Panc1 (cell line): ENCODE measurements at regions not wholly inside any gene's neighbourhood (a gene's known extent, or its start where the extent isn't known, plus 50 kb on each side); places are given as distances from the start of the nearest gene placed in this dataset.

Experiments
- ATAC-seq: fragments of 200-7000 bp; cut with Tn5 transposase; 2 replicates; pipeline ENCODE4 v1.9.1; 2020; ENCODE audit warnings: mild to moderate bottlenecking, moderate library complexity
- BruUV-seq: library from RNA; stranded (reverse); fragments of 400-500 nt; replicated peaks from 2 replicates; lab custom pipeline; 2021; lab: Mats Ljungman, UMichigan
- CTCF ChIA-PET: fragments of 300-600 bp; sonication (Branson Sonifier 250); formaldehyde crosslinking; loops from one replicate; lab custom pipeline; 2022; ENCODE audit warnings: antibody characterized with exemption; lab: Charles Lee
- POLR2A ChIA-PET: fragments of 300-600 bp; sonication (Branson Sonifier 250); formaldehyde crosslinking; loops from one replicate; lab custom pipeline; 2022; ENCODE audit warnings: antibody characterized with exemption; lab: Charles Lee
- DNase-seq: peaks from one replicate; pipeline ENCODE4 v3.0.0-alpha.2; 2010; ENCODE audit warnings: low read depth, low spot score
- H3K27ac ChIP-seq: 2 replicates; pipeline ENCODE4 v1.5.1; 2011; ENCODE audit warnings: mild to moderate bottlenecking, low read length, inconsistent platforms
- H3K27me3 ChIP-seq: fragments of 200-500 bp; sonication (Bioruptor generic); 2 replicates; pipeline ENCODE4 v1.6.0; 2014; ENCODE audit warnings: low read length, inconsistent platforms; ENCODE audit not compliant: control insufficient read depth, insufficient read depth
- H3K36me3 ChIP-seq: fragments of 200-500 bp; sonication (Bioruptor generic); 2 replicates; pipeline ENCODE4 v1.5.1; 2014; ENCODE audit warnings: inconsistent platforms, mild to moderate bottlenecking, low read length, moderate library complexity; ENCODE audit not compliant: control insufficient read depth, insufficient read depth
- H3K4me1 ChIP-seq: 2 replicates; pipeline ENCODE4 v1.5.1; 2011; ENCODE audit warnings: inconsistent platforms, mild to moderate bottlenecking, low read length, moderate library complexity; ENCODE audit not compliant: control insufficient read depth, insufficient read depth
- H3K4me3 ChIP-seq, 2 experiments: 2 replicates each; pipeline ENCODE4 v1.5.1; 2011 to 2012; ENCODE audit warnings: low read depth in 2 of 2, low read length in 2 of 2, mild to moderate bottlenecking in 2 of 2, inconsistent platforms in 1 of 2, moderate library complexity in 1 of 2
- H3K9me3 ChIP-seq: fragments of 200-500 bp; sonication (Bioruptor generic); 2 replicates; pipeline ENCODE4 v1.5.1; 2014; ENCODE audit warnings: low read depth, mild to moderate bottlenecking, inconsistent platforms, low read length, moderate library complexity; ENCODE audit not compliant: control insufficient read depth, insufficient read depth
- POLR2AphosphoS5 ChIP-seq: IDR thresholded peaks from 2 replicates; pipeline ENCODE4 v1.6.1; 2012; ENCODE audit warnings: mild to moderate bottlenecking, low read depth, low read length, moderate library complexity
- SIN3A ChIP-seq: IDR thresholded peaks from 2 replicates; pipeline ENCODE4 v1.6.1; 2012; ENCODE audit warnings: low read depth, mild to moderate bottlenecking, low read length, moderate library complexity, borderline replicate concordance; ENCODE audit not compliant: insufficient read depth
- TCF7L2 ChIP-seq: IDR thresholded peaks from 2 replicates; pipeline ENCODE4 v1.6.1; 2011; ENCODE audit warnings: mild to moderate bottlenecking, low read depth, low read length, inconsistent platforms
- in situ Hi-C: cut with HindIII; loops from 2 replicates; pipeline ENCODE4 v1.10.0; 2016; ENCODE audit warnings: low sequenced_read_pairs, low pct_unique_long_range_greater_than_20kb
- intact Hi-C: fragments of 100-400 bp; cut with micrococcal nuclease; formaldehyde crosslinking; loops from one replicate; pipeline ENCODE4 v1.10.0; 2022; ENCODE audit not compliant: unreplicated experiment
- TF ChIP-seq, protein P1 (sequence below), 2 experiments: IDR thresholded peaks; 2 replicates each; pipeline ENCODE4 v1.6.1; 2011 to 2012; ENCODE audit warnings: low read depth in 2 of 2, control low read depth in 1 of 2, low read length in 1 of 2, mild to moderate bottlenecking in 1 of 2, moderate library complexity in 1 of 2; ENCODE audit not compliant: insufficient read depth in 1 of 2
- TF ChIP-seq, protein P2 (sequence below): fragments of 450-650 bp; IDR thresholded peaks from 2 replicates; pipeline ENCODE4 v1.5.1; 2017; ENCODE audit warnings: mild to moderate bottlenecking

DNA sequence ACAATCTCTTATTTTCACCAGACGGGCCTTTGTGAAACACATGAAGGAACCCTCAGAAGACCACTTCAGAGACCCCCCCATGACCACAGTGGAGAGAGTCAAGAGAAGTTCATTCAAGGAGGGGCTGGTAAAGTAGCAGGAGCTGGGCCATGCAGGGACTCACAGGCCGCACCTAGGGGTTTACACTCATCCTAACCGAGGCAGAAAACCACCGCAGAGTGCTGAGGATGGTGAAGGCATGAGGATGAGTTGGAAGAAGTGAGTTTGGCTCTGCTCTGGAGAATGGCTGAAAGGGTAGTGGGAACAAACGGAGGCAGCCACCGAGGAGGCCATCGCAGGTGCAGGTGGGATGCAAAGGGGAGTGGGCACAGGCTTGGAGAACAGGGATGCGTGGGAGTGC lies 1046.9 kb downstream of the UQCRFS1 start:
- Histone ChIP-seq H3K9me3 (no peaks in the 10 kb centered on the region), H3K4me3 (no peak overlapping the region), H3K27ac (no peak overlapping the region), H3K36me3 (no peaks in the 10 kb centered on the region), H3K27me3 (peaks cover 2% of the 10 kb centered on the region; the same call in 1 of the 2 replicates), H3K4me1 (no peaks in the 10 kb centered on the region)
- TF ChIP-seq POLR2AphosphoS5: no peak
- TF ChIP-seq TCF7L2: no peak
- TF ChIP-seq, protein P1, sequence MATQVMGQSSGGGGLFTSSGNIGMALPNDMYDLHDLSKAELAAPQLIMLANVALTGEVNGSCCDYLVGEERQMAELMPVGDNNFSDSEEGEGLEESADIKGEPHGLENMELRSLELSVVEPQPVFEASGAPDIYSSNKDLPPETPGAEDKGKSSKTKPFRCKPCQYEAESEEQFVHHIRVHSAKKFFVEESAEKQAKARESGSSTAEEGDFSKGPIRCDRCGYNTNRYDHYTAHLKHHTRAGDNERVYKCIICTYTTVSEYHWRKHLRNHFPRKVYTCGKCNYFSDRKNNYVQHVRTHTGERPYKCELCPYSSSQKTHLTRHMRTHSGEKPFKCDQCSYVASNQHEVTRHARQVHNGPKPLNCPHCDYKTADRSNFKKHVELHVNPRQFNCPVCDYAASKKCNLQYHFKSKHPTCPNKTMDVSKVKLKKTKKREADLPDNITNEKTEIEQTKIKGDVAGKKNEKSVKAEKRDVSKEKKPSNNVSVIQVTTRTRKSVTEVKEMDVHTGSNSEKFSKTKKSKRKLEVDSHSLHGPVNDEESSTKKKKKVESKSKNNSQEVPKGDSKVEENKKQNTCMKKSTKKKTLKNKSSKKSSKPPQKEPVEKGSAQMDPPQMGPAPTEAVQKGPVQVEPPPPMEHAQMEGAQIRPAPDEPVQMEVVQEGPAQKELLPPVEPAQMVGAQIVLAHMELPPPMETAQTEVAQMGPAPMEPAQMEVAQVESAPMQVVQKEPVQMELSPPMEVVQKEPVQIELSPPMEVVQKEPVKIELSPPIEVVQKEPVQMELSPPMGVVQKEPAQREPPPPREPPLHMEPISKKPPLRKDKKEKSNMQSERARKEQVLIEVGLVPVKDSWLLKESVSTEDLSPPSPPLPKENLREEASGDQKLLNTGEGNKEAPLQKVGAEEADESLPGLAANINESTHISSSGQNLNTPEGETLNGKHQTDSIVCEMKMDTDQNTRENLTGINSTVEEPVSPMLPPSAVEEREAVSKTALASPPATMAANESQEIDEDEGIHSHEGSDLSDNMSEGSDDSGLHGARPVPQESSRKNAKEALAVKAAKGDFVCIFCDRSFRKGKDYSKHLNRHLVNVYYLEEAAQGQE (IDR thresholded peaks at IDR 0.05; ENCODE audit: insufficient read depth in 1 of 2, low read depth in 2 of 2, low read length in 1 of 2): no peak
- TF ChIP-seq SIN3A: no peak
- TF ChIP-seq, protein P2, sequence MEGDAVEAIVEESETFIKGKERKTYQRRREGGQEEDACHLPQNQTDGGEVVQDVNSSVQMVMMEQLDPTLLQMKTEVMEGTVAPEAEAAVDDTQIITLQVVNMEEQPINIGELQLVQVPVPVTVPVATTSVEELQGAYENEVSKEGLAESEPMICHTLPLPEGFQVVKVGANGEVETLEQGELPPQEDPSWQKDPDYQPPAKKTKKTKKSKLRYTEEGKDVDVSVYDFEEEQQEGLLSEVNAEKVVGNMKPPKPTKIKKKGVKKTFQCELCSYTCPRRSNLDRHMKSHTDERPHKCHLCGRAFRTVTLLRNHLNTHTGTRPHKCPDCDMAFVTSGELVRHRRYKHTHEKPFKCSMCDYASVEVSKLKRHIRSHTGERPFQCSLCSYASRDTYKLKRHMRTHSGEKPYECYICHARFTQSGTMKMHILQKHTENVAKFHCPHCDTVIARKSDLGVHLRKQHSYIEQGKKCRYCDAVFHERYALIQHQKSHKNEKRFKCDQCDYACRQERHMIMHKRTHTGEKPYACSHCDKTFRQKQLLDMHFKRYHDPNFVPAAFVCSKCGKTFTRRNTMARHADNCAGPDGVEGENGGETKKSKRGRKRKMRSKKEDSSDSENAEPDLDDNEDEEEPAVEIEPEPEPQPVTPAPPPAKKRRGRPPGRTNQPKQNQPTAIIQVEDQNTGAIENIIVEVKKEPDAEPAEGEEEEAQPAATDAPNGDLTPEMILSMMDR: no peak
- BruUV-seq: no TSS peak
- ChIA-PET POLR2A (no interaction called here), CTCF (no interaction called here)
- in situ Hi-C loops: no loop called here
- no peak for DNase-seq
- ATAC-seq: no peak
- intact Hi-C loops: no loop called here

DNA sequence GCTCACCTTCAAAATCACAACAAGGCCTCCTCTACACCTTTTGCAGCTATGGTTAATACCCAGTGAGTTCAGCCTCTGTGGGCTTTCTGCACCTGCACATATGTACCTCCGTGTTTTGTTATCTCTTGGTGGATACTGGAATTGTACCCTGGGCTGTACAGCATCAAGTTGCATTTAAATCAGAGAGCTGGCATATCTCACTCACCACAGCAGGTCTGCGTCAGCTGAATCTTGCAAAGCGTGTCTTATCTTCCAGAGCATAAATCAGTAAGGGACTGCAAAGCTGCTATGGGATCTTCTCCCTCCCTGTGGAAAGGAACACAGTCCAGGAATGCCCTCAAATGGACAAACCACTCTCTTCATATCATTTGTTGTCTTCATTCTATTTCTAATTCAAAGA lies 1048.7 kb downstream of the UQCRFS1 start:
- Histone ChIP-seq H3K4me3 (no peak overlapping the region), H3K27me3 (peaks cover 2% of the 10 kb centered on the region; the same call in 1 of the 2 replicates), H3K36me3 (no peaks in the 10 kb centered on the region), H3K4me1 (no peaks in the 10 kb centered on the region), H3K9me3 (no peaks in the 10 kb centered on the region), H3K27ac (no peak overlapping the region)
- in situ Hi-C loops (no loop called here), intact Hi-C loops (no loop called here)
- DNase-seq (no peak), ATAC-seq (no peak)
- ChIA-PET CTCF (no interaction called here), POLR2A (no interaction called here)
- TF ChIP-seq, protein P1 (IDR thresholded peaks at IDR 0.05; ENCODE audit: insufficient read depth in 1 of 2, low read depth in 2 of 2, low read length in 1 of 2): no peak
- TF ChIP-seq POLR2AphosphoS5: no peak
- TF ChIP-seq SIN3A: no peak
- TF ChIP-seq, protein P2: no peak
- no peak for TF ChIP-seq TCF7L2
- no TSS peak for BruUV-seq
